Astrocyte of the hippocampus (primary cell): ENCODE measurements at regions not wholly inside any gene's neighbourhood (a gene's known extent, or its start where the extent isn't known, plus 50 kb on each side); places are given as distances from the start of the nearest gene placed in this dataset.
A peak's percentile ranks its signal among the peaks of the same experiment; 100 is the strongest.

Source experiments
- DNase-seq: peaks from one replicate; pipeline ENCODE4 v3.0.0; 2011; ENCODE audit warnings: low read depth, low spot score

GRCh38 chr15:62793752-62794144 is 248.8 kb upstream of the TPM1 start:
- DNase-seq, result no peak

DNA sequence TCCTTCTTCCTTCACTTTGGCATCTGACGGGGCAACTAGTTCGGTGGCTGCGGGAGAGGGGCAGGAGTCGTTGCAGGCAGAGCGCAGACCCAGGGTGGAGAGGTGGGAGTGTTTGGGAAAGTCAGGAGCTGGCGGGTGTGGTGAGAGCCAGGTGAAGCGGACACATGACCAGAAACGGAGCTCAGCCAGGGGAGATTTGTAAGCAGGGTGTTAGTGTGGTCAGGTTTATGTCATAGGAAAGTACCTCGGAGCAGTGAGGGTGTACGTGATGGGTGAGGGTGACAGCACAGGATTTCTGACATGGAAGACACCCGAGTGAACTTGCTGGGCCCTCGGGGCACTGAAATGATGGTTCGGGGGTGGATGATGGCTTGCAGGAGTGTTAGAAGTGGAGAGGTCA is 247.4 kb upstream of the TPM1 start:
- no peak for DNase-seq

- DNase-seq, result no peak
These were observed 246.5 kb upstream of the TPM1 start for GRCh38 chr15:62795700-62796695.

DNA sequence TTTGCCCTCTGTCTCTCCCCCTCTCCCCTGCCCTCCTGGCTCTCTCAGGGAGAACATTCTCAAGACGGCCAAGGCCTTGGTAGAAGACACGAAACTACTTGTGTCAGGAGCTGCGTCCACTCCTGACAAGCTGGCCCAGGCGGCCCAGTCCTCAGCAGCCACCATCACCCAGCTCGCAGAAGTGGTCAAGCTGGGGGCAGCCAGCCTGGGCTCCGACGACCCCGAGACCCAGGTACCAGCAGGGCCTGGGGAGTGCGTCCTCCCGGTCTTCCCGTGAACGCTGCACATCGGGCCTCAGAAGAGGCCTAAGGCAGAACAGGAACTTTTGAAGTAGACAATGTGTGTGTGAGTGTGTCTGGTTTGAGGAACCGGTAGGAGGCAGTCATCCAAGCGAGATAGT is 245.4 kb upstream of the TPM1 start:
- DNase-seq, result no peak

GRCh38 chr15:62798536-62798935 is 244.0 kb upstream of the TPM1 start:
- DNase-seq, result no peak

- no peak for DNase-seq
These were observed 243.5 kb upstream of the TPM1 start for GRCh38 chr15:62799037-62799436.

DNA sequence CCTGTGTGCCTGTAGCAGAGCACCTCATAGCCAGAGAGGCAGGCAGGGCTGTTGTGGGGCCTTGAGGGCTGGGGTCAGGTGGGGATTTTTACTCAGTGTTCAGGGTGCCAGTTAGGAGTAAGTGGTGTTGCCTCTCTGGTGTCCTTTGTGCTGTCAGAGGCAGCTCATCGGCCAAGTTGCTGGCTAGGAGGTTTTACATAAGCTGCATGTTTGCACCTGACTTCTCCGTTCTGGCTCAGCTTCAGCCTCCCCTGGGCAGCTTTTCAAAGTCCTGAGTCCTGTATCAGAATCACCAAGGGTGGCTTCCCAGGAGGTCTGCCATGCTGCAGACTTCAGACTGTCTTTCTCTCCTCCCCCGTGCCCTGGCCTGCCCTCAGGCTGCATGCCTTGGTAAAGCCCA is 242.6 kb upstream of the TPM1 start:
- no peak for DNase-seq

DNA sequence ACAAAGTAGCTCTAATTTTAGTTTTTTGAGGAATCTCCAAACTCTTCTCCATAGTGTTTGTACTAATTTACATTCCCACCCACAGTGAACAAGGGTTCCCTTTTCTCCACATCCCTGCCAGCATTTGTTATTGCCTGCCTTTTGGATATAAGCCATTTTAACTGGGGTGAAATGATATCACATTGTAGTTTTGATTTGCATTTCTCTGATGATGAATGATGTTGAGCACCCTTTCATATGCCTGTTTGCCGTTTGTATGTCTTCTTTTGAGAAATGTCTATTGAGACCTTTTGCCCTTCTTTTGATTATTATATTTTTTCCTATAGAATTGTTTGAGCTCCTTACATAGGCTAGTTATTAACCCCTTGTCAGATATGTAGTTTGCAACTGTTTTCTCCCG is 239.9 kb upstream of the TPM1 start:
- DNase-seq, result no peak

- no peak for DNase-seq
These were observed 238.6 kb upstream of the TPM1 start for GRCh38 chr15:62803856-62804400.

DNA sequence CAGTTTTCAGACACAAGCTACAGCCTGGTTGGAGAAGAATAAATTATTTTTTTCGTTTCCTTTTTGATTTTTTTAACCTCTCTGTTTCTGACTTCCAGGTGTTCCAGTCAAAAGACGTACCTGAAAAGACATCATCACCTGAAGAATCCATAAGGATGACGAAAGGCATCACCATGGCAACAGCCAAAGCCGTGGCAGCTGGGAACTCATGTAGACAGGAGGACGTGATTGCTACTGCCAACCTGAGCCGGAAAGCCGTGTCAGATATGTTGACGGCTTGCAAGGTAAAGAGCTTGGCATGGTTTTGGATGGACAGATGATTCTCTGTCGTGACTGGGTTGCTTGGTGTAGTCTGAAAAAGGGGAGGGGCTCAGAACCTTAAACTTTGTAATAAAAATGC is 237.0 kb upstream of the TPM1 start:
- no peak for DNase-seq

DNA sequence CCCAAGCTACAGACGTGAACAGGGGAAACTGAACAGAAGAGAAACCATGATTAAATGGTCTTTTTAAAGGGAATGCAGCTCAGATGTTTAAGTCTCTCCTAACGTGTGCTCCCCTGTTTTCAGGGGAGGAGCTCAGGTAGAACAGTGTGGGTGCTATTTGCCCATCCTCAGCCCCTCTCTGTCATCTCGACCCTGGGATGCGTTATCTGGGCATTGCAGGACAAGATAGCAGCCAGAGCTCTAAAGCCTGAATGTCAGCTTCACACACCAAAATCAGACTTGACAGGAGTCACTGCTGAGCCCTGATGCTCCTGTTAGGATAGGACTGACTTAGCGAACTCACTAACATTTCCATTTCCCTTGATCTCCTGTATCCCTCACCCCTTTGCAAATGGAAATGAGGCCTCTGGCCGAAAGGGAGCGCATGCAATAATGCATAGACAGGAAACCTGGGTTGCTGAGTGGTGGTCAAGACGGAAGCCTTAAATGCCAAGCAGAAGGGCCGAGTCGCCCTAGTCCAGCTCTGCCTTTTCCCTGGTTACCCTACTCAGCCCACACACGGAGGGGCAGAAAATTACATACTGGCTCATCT is 234.9 kb upstream of the TPM1 start:
- no peak for DNase-seq

DNA sequence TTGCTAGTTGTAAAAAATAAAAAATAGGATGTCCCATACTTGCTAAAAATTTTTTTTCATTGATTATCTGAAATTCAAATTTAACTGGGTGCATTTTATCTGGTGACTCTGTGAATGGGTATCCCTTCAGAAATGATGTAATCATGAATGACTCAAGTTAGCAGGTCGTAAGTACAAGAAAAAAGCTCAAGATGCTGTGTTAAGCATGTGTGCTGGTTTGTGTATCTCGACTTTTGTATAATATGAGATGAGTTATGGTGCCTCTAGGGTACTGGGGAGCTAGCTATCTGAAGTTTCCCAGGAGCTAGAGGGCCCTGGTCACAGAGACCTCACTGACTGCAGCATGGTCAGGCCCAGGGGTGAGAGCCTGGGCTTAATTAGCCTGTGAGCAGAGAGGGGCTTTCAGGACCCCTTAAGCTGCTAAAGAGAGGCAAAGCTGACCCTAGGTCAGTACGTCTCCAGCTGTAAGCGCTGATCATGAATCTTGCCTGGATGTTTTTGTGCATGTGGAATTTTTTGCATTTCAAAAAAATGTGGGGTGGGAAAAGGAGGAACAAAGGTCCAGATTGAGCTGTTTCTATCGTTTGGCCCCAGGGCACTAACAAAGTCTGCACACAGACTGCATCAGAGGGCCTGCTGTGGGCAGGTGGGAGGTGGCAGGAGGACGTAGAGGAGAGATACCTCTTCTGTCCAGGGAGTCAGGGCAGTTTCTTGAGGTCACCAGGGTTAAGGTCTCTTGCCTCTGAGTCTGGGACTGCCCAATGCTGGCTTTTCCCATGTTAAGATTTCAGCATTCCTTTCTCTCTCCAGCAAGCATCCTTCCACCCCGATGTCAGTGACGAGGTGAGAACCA is 233.2 kb upstream of the TPM1 start:
- peak; percentile 37 for DNase-seq

DNA sequence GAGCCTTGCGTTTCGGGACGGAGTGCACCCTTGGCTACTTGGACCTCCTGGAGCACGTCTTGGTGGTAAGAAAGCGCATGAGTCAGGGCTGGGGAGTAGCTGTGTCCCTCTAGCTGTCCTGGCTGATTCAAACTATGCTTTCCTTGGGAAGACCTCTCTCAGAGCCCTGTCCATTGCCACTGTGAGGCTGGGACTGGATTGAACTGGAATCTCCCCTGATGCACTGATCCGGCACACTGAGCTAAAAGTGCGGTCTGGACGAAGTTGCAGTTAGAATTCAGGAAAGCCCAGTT is 232.6 kb upstream of the TPM1 start:
- DNase-seq, result no peak

- DNase-seq, result no peak
These were observed 230.1 kb upstream of the TPM1 start for GRCh38 chr15:62812515-62812835.

- DNase-seq, result no peak
These were observed 226.0 kb upstream of the TPM1 start for GRCh38 chr15:62816342-62817069.

- no peak for DNase-seq
These were observed 223.9 kb upstream of the TPM1 start for GRCh38 chr15:62818691-62819090.

GRCh38 chr15:62821384-62822131 is 221.0 kb upstream of the TPM1 start:
- no peak for DNase-seq

DNA sequence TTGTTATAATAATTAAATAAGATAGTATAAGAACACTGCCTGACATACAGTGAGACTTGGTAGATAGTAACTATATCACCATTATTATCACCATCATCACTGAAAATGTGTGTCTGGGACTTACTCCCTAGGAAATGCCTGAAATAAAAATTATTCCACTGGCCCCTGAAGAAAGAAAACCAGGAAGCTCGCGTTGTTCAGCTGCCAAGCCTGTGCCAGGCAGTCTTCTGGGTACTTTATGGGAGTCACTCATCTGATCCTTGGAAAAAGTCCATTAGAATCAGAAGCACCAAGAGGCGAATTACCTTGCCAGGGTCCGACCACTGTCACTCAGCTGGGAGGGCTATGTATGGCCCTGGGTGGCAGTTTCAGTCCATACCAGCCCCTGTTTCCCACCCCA is 220.3 kb upstream of the TPM1 start:
- DNase-seq, result no peak

GRCh38 chr15:62823561-62823960 is 219.0 kb upstream of the TPM1 start:
- DNase-seq, result no peak

- DNase-seq, result peak; percentile 62
These were observed 218.2 kb upstream of the TPM1 start for GRCh38 chr15:62824111-62825015.
